Inflammatory macrophage (primary cell): ENCODE measurements at regions not wholly inside any gene's neighbourhood (a gene's known extent, or its start where the extent isn't known, plus 50 kb on each side); places are given as distances from the start of the nearest gene placed in this dataset.
A peak's percentile ranks its signal among the peaks of the same experiment; 100 is the strongest.

Experiments
- DNase-seq, 2 donors: peaks; one replicate each; pipeline ENCODE4 v3.0.0-alpha.2; 2020 to 2022

GRCh38 chr4:95998311-95998710 lies 158.4 kb downstream of the PDHA2 start:
- no peak for DNase-seq

- no peak for DNase-seq
Measured at GRCh38 chr4:96003951-96004740, 164.3 kb downstream of the PDHA2 start.

GRCh38 chr4:96009427-96010119 lies 169.7 kb downstream of the PDHA2 start:
- no peak for DNase-seq

GRCh38 chr4:96012687-96013086 lies 172.8 kb downstream of the PDHA2 start:
- DNase-seq = no peak

- DNase-seq = no peak
Measured at GRCh38 chr4:96016634-96017299, 176.9 kb downstream of the PDHA2 start.

GRCh38 chr4:96025011-96025410 lies 185.1 kb downstream of the PDHA2 start:
- no peak for DNase-seq

- DNase-seq = peak in 1 of 2 donors; percentile 9
Measured at GRCh38 chr4:96035727-96036126, 195.8 kb downstream of the PDHA2 start.

GRCh38 chr4:96036781-96037180 lies 196.9 kb downstream of the PDHA2 start:
- DNase-seq = no peak

GRCh38 chr4:96037705-96038104 lies 197.8 kb downstream of the PDHA2 start:
- no peak for DNase-seq

GRCh38 chr4:96039217-96039616 lies 199.3 kb downstream of the PDHA2 start:
- DNase-seq = no peak

GRCh38 chr4:96039803-96040436 lies 200.0 kb downstream of the PDHA2 start:
- no peak for DNase-seq

GRCh38 chr4:96044971-96045370 lies 205.1 kb downstream of the PDHA2 start:
- DNase-seq = no peak

- DNase-seq = no peak
Measured at GRCh38 chr4:96052827-96053226, 212.9 kb downstream of the PDHA2 start.

- no peak for DNase-seq
Measured at GRCh38 chr4:96056346-96056934, 216.5 kb downstream of the PDHA2 start.

- no peak for DNase-seq
Measured at GRCh38 chr4:96063639-96064038, 223.7 kb downstream of the PDHA2 start.

- no peak for DNase-seq
Measured at GRCh38 chr4:96073461-96073860, 233.6 kb downstream of the PDHA2 start.

GRCh38 chr4:96092151-96092705 lies 252.3 kb downstream of the PDHA2 start:
- no peak for DNase-seq

- DNase-seq = no peak
Measured at GRCh38 chr4:96093057-96093456, 253.2 kb downstream of the PDHA2 start.

- no peak for DNase-seq
Measured at GRCh38 chr4:96093563-96093962, 253.7 kb downstream of the PDHA2 start.

GRCh38 chr4:96094183-96094582 lies 254.3 kb downstream of the PDHA2 start:
- no peak for DNase-seq

GRCh38 chr4:96097040-96097607 lies 257.2 kb downstream of the PDHA2 start:
- DNase-seq = no peak

- DNase-seq = no peak
Measured at GRCh38 chr4:96097693-96098092, 257.8 kb downstream of the PDHA2 start.
